SK-MEL-5 (cell line): ENCODE measurements at regions not wholly inside any gene's neighbourhood (a gene's known extent, or its start where the extent isn't known, plus 50 kb on each side); places are given as distances from the start of the nearest gene placed in this dataset.

Experiments
- DNase-seq: peaks from one replicate; pipeline ENCODE4 v3.0.0-alpha.2; 2016; ENCODE audit warnings: low read depth, low spot score
- in situ Hi-C: cut with HindIII; loops from 2 replicates; pipeline ENCODE4 v1.10.0; 2016; ENCODE audit warnings: low sequenced_read_pairs, high pct_unique_total_duplicates, low pct_unique_long_range_greater_than_20kb

- DNase-seq, result no peak
- in situ Hi-C loops, result no loop called here
Measured at GRCh38 chr2:150375333-150375732, 112.1 kb downstream of the RND3 start.

DNA sequence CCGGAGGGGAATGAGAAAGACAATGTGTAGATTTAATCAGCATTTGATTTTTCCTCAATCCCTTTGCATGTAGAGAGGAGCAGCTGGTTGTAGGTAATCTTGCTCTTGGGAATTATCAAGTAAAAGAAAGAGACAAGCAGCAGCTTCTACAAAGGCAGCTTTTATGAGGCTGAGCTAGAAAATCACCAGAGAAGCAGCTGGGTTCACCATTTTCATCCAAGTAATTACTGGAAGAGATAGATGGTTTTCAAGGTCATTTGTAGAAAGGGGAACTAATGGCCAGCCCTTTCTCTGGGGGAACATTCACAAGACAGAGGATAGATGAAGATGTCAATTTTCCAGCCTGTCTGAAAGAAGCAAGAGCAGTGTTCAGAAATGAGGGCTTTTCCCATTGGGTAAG lies 113.0 kb downstream of the RND3 start:
- in situ Hi-C loops, result no loop called here
- no peak for DNase-seq

DNA sequence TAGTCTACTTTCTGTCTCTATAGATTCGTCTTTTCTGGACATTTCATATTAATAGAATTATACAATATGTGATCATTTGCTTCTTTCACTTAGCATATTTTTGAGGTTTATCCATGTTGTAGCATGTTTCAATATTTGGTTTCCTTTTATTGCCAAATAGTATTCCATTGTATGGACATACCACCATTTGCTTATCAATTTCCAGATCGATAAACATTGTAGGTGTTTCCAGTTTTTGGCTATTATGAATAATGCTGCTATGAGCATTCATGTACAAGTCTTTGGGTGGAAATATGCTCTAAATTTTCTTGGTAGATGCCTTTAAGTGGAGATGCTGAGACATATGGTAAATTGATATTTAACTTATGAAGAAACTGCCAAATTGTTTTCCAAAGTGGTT lies 114.1 kb downstream of the RND3 start:
- DNase-seq, result no peak
- in situ Hi-C loops, result no loop called here

DNA sequence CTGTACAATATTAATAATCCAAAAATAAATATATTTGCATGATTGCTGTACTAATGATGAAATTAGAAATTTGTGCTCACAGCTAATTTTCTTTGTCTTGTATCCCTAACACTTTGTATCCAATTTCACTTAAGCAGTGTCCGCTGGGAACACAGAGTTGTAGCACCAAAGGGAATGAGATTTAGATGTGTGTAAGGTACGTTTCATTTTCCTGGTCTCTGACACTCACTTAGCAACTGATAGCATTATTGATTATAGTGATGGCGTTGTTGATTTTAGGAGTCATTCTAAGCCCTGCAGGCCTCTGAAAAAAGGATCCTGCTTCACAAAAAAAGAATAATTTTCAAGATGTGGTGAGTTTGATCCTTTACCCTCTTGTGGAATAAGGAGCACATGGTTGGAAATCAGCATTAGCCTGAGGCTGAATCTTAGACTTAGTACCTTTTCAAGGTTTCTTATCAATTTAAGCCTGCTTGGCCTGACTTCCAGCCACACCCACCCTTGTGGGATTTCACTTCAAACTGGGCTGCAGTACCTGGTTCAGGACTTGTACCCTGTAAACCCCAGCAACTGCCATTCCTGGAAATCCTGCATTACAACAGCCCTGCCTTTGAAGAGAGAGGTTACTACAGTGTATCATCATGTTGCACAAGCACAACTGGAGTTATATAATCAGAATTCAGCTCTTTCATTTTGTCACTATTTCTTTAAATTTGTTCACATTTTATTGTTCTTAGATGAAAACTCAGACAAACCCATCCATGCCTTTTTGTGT lies 116.2 kb downstream of the RND3 start:
- DNase-seq, result no peak
- in situ Hi-C loops, result no loop called here

DNA sequence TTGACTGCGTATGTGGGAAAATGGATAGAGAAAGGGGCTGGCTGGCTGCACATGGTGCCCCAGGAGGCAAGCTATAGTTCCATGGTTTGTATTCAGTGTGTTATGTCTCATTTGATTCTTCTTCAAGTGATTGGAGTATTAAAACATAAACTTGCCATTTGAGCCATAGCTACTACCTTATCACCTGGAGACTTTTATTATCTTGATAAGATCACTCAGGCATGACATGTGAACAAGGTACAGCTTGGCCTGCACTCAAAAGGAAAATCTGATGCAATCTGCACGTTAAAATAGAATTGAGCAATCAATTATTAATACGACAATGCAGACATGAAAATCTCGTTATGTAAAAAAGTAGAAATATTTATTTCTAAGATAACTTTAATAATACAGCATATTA lies 116.9 kb downstream of the RND3 start:
- in situ Hi-C loops, result no loop called here

DNA sequence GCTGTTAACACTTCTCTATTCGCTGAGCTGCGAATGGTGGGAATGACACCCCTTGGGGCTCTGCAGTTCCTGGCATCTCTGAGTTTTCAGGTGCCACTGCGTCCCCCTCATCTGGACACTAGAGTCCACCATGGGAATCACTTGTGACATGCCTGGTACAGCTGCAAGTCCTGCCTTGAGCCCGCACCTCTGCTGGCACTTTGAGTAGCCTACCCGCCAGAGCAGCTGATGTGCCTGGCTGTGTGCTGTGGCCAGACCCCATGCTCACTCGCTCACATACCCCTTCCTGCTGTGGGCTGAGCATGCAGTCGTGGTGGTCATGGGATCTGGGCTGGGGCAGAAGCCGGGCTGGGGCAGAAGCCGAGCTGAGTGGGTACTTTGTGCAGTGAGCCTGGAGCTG lies 117.6 kb downstream of the RND3 start:
- in situ Hi-C loops, result no loop called here
- DNase-seq, result no peak

More for the DNA sequence above, 116.9 kb downstream of the RND3 start:
- no peak for DNase-seq

- in situ Hi-C loops, result no loop called here
- no peak for DNase-seq
Measured at GRCh38 chr2:150358468-150358807, 129.0 kb downstream of the RND3 start.

- no peak for DNase-seq
- in situ Hi-C loops, result no loop called here
Measured at GRCh38 chr2:150357770-150358467, 129.5 kb downstream of the RND3 start.

DNA sequence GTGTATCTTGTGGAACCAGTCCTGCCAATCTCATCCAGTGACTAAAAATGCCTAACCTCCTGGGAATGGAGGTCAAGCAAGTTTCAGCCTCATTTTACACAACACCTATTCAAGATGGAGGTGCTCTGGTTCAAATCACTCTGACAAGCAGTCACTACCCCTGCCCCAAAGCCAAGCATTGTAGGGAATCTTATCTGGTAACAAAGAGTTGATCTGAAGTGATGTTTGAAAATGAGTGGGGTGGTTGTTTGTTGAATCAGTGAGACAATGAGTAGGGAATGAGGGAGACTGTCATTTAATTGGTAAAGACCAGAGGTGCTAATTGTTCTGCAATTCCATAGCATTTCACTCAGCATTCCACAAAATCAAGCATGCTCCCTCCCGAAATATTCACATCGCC lies 132.0 kb downstream of the RND3 start:
- in situ Hi-C loops, result no loop called here
- DNase-seq, result no peak

- in situ Hi-C loops, result no loop called here
- DNase-seq, result no peak
Measured at GRCh38 chr2:150353376-150353775, 134.1 kb downstream of the RND3 start.

- in situ Hi-C loops, result no loop called here
Measured at GRCh38 chr2:150351922-150352321, 135.5 kb downstream of the RND3 start.

DNA sequence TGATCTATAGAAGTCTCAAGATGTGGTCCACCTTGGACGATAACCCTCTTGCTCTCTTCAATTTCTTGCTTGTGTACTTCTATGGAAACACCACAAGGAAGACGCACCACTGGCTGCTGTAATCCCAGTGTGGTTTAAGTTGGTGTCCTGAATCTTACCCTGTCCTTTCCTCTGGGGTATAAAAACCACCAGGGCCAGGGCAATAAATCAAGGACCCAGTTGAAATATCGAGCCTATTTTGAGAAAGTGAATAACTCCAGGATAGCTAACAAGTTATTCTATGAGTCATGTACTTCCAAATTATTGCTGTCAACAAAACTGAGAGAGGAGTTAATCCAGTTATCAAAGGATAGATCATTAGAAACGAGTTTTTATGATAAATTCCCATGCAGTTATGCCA lies 137.0 kb downstream of the RND3 start:
- no peak for DNase-seq
- in situ Hi-C loops, result no loop called here

More at GRCh38 chr2:150351922-150352321, 135.5 kb downstream of the RND3 start:
- no peak for DNase-seq

GRCh38 chr2:150346806-150347205 lies 140.7 kb downstream of the RND3 start:
- DNase-seq, result no peak
- in situ Hi-C loops, result no loop called here

GRCh38 chr2:150341982-150342680 lies 145.3 kb downstream of the RND3 start:
- in situ Hi-C loops, result no loop called here
- DNase-seq, result no peak

DNA sequence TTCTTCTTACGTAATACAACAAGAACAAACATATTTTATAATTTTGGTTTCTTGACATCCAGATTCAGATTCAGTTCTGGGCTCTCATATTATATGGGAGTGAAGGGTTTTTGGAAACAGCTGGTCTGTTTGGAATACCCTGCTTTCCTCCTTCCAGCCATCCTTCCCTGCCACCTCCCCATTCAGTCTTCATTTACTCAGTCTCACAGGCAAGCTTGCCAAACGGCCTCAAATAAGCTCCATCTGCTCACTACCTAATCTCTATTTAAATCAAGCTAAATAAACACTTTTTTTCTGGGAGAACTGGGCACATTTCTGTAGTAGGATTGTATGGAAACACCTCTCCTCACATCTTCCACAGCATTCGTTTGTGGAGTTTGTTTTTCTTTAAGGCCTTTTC lies 147.5 kb downstream of the RND3 start:
- DNase-seq, result no peak
- in situ Hi-C loops, result no loop called here

- in situ Hi-C loops, result no loop called here
- no peak for DNase-seq
Measured at GRCh38 chr2:150339282-150339681, 148.2 kb downstream of the RND3 start.

- DNase-seq, result no peak
- in situ Hi-C loops, result no loop called here
Measured at GRCh38 chr2:150335596-150335995, 151.9 kb downstream of the RND3 start.

DNA sequence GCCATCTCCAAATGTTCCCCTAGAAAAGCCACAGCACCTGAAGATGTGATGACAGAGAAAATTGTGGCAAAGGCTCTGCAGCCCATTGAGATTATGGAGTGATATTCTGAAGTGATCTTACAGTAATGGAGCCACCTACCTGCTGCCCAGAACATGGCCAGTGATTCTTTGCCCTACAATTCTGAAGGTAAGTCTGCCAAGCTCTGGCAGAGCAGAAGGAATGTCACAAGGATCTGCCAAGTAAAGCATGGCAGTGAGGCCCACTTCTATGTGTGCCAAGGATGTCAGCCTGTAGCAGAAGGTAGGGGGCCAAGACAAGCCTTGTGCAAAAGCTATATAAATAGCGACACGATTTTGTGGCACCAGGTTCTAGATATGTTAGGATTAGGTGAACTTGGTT lies 155.1 kb downstream of the RND3 start:
- DNase-seq, result no peak
- in situ Hi-C loops, result no loop called here
